ENCODE measurements at regions not wholly inside any gene's neighbourhood (a gene's known extent, or its start where the extent isn't known, plus 50 kb on each side); places are given as distances from the start of the nearest gene placed in this dataset.

- no peak overlapping the region for H2AFZ ChIP-seq
- WGBS (ENCODE audit: low lambda C conversion rate, missing lambda C conversion rate) = 61% methylated on average over 1 of the region's 1 CpG
- H3K79me2 ChIP-seq = no peaks in the 10 kb centered on the region
- H3K9me3 ChIP-seq (ENCODE audit: low read depth) = no peaks in the 10 kb centered on the region
- no peaks in the 10 kb centered on the region for H3K36me3 ChIP-seq (replicated peaks; ENCODE audit: insufficient read depth, low read depth)
- DNase-seq (ENCODE audit: low spot score) = no peak
- H4K20me1 ChIP-seq (ENCODE audit: insufficient read depth, poor library complexity, severe bottlenecking) = no peaks in the 10 kb centered on the region
- no peaks in the 10 kb centered on the region for H3K4me1 ChIP-seq (ENCODE audit: insufficient read depth)
- H3K9me2 ChIP-seq (replicated peaks; ENCODE audit: insufficient read depth) = no peaks in the 10 kb centered on the region
- H3K27ac ChIP-seq = no peak overlapping the region
- H3K4me3 ChIP-seq = no peak overlapping the region
- no peak for TF ChIP-seq CTCF (IDR thresholded peaks at IDR 0.05; ENCODE audit: poor library complexity)
- TF ChIP-seq EZH2 (IDR thresholded peaks at IDR 0.05; ENCODE audit: borderline replicate concordance) = no peak
- TF ChIP-seq EZH2phosphoT487 (IDR thresholded peaks at IDR 0.05; ENCODE audit: low read depth, severe bottlenecking, unreplicated experiment) = no peak
- H3K4me2 ChIP-seq = no peak overlapping the region
- no peaks in the 10 kb centered on the region for H3K27me3 ChIP-seq
Observed at GRCh38 chr3:31307131-31307785, 225.5 kb upstream of the STT3B start.

GRCh38 chr3:31311559-31311958 is 221.2 kb upstream of the STT3B start:
- DNase-seq (ENCODE audit: low spot score) = no peak
- TF ChIP-seq CTCF (IDR thresholded peaks at IDR 0.05; ENCODE audit: poor library complexity) = no peak
- no peak for TF ChIP-seq EZH2 (IDR thresholded peaks at IDR 0.05; ENCODE audit: borderline replicate concordance)
- no peak for TF ChIP-seq EZH2phosphoT487 (IDR thresholded peaks at IDR 0.05; ENCODE audit: low read depth, severe bottlenecking, unreplicated experiment)
- no peaks in the 10 kb centered on the region for H3K36me3 ChIP-seq (replicated peaks; ENCODE audit: insufficient read depth, low read depth)
- no peak overlapping the region for H3K4me2 ChIP-seq
- H3K27me3 ChIP-seq = no peaks in the 10 kb centered on the region
- H3K9me2 ChIP-seq (replicated peaks; ENCODE audit: insufficient read depth) = no peaks in the 10 kb centered on the region
- no peaks in the 10 kb centered on the region for H3K4me1 ChIP-seq (ENCODE audit: insufficient read depth)
- H4K20me1 ChIP-seq (ENCODE audit: insufficient read depth, poor library complexity, severe bottlenecking) = no peaks in the 10 kb centered on the region
- H3K79me2 ChIP-seq = no peaks in the 10 kb centered on the region
- 90% methylated on average over 3 of the region's 3 CpGs for WGBS (ENCODE audit: low lambda C conversion rate, missing lambda C conversion rate)
- no peak overlapping the region for H3K27ac ChIP-seq
- H2AFZ ChIP-seq = no peak overlapping the region
- H3K4me3 ChIP-seq = no peak overlapping the region
- H3K9me3 ChIP-seq (ENCODE audit: low read depth) = no peaks in the 10 kb centered on the region

- H3K36me3 ChIP-seq (replicated peaks; ENCODE audit: insufficient read depth, low read depth) = no peaks in the 10 kb centered on the region
- no peak for TF ChIP-seq EZH2 (IDR thresholded peaks at IDR 0.05; ENCODE audit: borderline replicate concordance)
- no peak for TF ChIP-seq EZH2phosphoT487 (IDR thresholded peaks at IDR 0.05; ENCODE audit: low read depth, severe bottlenecking, unreplicated experiment)
- no peak for TF ChIP-seq CTCF (IDR thresholded peaks at IDR 0.05; ENCODE audit: poor library complexity)
Observed at GRCh38 chr3:31312400-31312799, 220.3 kb upstream of the STT3B start.

More at GRCh38 chr3:31312400-31312799, 220.3 kb upstream of the STT3B start:
- Histone ChIP-seq H4K20me1 (ENCODE audit: insufficient read depth, poor library complexity, severe bottlenecking) (no peaks in the 10 kb centered on the region), H3K9me2 (replicated peaks; ENCODE audit: insufficient read depth) (no peaks in the 10 kb centered on the region), H2AFZ (no peak overlapping the region), H3K4me3 (no peak overlapping the region), H3K79me2 (no peaks in the 10 kb centered on the region), H3K27me3 (no peaks in the 10 kb centered on the region), H3K4me1 (ENCODE audit: insufficient read depth) (no peaks in the 10 kb centered on the region), H3K4me2 (no peak overlapping the region), H3K9me3 (ENCODE audit: low read depth) (no peaks in the 10 kb centered on the region), H3K27ac (no peak overlapping the region)
- no peak for DNase-seq (ENCODE audit: low spot score)
- WGBS (ENCODE audit: low lambda C conversion rate, missing lambda C conversion rate) = 73% methylated on average over 2 of the region's 2 CpGs
